C4-2B (cell line): ENCODE measurements at regions not wholly inside any gene's neighbourhood (a gene's known extent, or its start where the extent isn't known, plus 50 kb on each side); places are given as distances from the start of the nearest gene placed in this dataset.

Experiments used
- ZFX ChIP-seq: fragments of 450-650 bp; IDR thresholded peaks from 2 replicates; pipeline ENCODE4 v1.6.1; 2017
- TF ChIP-seq, protein P1 (sequence below): fragments of 450-650 bp; conservative IDR thresholded peaks from 2 replicates; pipeline ENCODE4 v1.5.1; 2017; ENCODE audit warnings: mild to moderate bottlenecking

DNA sequence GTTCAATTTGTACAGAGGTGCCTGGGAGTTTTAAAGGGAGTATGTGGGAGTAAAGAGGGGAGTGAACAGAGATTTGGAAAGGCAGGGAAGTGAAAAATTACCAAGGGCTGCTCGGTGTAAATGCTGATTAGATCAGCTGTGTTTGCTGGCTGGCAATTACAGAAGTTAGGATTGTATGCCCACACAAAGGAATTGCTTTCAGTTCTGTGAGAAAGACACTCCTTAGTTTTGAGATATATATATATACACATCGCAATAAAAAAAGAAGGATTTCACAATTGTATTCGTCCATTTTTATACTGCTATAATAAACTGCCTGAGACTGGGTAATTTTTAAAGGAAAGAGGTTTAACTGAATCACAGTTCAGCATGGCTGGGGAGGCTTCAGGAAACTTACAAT is 196.3 kb downstream of the SLITRK5 start:
- TF ChIP-seq, protein P1, sequence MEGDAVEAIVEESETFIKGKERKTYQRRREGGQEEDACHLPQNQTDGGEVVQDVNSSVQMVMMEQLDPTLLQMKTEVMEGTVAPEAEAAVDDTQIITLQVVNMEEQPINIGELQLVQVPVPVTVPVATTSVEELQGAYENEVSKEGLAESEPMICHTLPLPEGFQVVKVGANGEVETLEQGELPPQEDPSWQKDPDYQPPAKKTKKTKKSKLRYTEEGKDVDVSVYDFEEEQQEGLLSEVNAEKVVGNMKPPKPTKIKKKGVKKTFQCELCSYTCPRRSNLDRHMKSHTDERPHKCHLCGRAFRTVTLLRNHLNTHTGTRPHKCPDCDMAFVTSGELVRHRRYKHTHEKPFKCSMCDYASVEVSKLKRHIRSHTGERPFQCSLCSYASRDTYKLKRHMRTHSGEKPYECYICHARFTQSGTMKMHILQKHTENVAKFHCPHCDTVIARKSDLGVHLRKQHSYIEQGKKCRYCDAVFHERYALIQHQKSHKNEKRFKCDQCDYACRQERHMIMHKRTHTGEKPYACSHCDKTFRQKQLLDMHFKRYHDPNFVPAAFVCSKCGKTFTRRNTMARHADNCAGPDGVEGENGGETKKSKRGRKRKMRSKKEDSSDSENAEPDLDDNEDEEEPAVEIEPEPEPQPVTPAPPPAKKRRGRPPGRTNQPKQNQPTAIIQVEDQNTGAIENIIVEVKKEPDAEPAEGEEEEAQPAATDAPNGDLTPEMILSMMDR = no peak
- no peak for TF ChIP-seq ZFX
